Epithelial cell of prostate (primary cell): ENCODE measurements at regions not wholly inside any gene's neighbourhood (a gene's known extent, or its start where the extent isn't known, plus 50 kb on each side); places are given as distances from the start of the nearest gene placed in this dataset.

Experiments used
- DNase-seq: peaks from one replicate; pipeline ENCODE4 v3.0.0-alpha.2; 2011; ENCODE audit warnings: low read depth, low spot score
- H3K27ac ChIP-seq: fragments of 450-650 bp; 2 replicates; pipeline ENCODE4 v1.5.1; 2017; ENCODE audit warnings: mild to moderate bottlenecking

- no peak for DNase-seq
- H3K27ac ChIP-seq: no peak overlapping the region
Observed at GRCh38 chr13:110773480-110773879, 60.0 kb downstream of the ING1 start.

- no peak overlapping the region for H3K27ac ChIP-seq
- no peak for DNase-seq
Observed at GRCh38 chr13:110774051-110774450, 60.6 kb downstream of the ING1 start.

GRCh38 chr13:110774490-110774889 lies 61.0 kb downstream of the ING1 start:
- no peak for DNase-seq
- no peak overlapping the region for H3K27ac ChIP-seq

DNA sequence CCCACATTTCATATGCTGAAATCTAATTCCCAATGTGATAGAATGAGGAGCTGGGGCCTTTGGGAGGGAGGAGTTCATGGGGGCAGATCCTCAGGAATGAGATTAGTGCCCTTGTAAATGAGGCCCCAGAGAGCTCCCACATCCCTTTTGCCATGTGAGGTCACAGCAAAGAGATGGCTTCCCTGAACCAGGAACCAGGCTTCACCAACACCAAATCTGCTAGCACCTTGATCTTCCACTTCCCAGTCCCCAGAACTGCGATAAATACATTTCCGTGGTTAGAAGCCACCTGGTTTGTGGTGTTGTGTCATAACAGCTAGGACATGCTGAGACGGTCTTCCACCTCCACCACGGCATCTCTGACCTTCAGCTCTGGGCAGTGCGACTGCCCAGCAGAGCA lies 62.1 kb downstream of the ING1 start:
- no peak overlapping the region for H3K27ac ChIP-seq
- no peak for DNase-seq

DNA sequence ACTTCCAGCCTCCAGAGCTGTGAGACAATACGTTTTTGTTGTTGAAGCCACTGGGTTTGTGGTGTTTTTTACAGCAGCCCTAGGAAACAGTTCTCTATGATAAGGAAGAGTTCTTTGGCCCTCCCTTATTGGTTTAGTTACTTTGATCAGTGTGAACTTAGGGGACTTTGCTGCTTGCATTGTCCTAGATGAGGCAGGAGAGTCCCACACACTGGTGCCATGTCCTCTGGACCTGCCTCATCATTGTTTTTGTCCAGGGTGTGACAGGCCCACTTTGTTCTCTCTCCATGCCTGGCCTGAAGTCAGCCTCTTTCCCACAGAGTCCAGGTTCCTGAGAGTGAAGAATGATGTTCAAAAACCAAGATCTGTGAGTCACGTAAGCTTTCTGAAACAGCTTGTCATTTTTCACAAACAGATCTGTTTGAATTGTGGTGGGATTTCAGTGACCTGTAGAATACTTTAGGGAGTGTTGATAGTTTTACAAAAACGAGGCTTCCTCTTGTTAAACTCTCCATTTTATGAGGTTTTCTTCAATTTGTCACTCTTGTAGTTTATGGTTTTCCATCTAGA lies 63.8 kb downstream of the ING1 start:
- no peak overlapping the region for H3K27ac ChIP-seq
- no peak for DNase-seq

GRCh38 chr13:110779022-110779421 lies 65.5 kb downstream of the ING1 start:
- no peak overlapping the region for H3K27ac ChIP-seq
- DNase-seq: no peak

GRCh38 chr13:110780422-110780821 lies 66.9 kb downstream of the ING1 start:
- no peak overlapping the region for H3K27ac ChIP-seq
- no peak for DNase-seq

- no peak overlapping the region for H3K27ac ChIP-seq
- no peak for DNase-seq
Observed at GRCh38 chr13:110782185-110782584, 68.7 kb downstream of the ING1 start.

GRCh38 chr13:110784704-110785103 lies 71.2 kb downstream of the ING1 start:
- no peak overlapping the region for H3K27ac ChIP-seq
- no peak for DNase-seq

DNA sequence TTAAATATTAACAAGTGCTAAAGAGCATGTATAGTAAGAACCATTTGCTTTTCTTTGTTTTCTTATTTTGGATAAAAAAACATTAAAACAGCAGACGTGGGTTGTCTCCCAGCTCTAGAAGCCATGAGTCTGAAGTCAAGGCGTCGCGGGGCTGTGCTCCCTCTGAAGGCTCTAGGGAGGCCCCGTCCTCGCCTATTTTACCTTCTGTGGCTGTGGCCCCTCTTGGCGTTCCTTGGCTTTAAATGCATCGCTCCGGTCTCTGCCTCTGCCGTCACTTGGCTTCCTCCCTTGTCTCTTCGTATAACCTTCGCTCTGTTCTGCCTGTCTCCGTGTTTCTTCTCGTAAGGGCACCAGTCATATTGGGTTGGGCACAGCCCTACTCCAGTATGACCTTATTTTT lies 75.3 kb downstream of the ING1 start:
- H3K27ac ChIP-seq: no peak overlapping the region
- DNase-seq: no peak

GRCh38 chr13:110789871-110790270 lies 76.4 kb downstream of the ING1 start:
- DNase-seq: no peak
- H3K27ac ChIP-seq: no peak overlapping the region

- H3K27ac ChIP-seq: no peak overlapping the region
- DNase-seq: no peak
Observed at GRCh38 chr13:110790371-110790770, 76.9 kb downstream of the ING1 start.

- DNase-seq: no peak
- H3K27ac ChIP-seq: no peak overlapping the region
Observed at GRCh38 chr13:110794209-110794608, 80.7 kb downstream of the ING1 start.

- H3K27ac ChIP-seq: no peak overlapping the region
- no peak for DNase-seq
Observed at GRCh38 chr13:110797230-110797877, 83.9 kb downstream of the ING1 start.

DNA sequence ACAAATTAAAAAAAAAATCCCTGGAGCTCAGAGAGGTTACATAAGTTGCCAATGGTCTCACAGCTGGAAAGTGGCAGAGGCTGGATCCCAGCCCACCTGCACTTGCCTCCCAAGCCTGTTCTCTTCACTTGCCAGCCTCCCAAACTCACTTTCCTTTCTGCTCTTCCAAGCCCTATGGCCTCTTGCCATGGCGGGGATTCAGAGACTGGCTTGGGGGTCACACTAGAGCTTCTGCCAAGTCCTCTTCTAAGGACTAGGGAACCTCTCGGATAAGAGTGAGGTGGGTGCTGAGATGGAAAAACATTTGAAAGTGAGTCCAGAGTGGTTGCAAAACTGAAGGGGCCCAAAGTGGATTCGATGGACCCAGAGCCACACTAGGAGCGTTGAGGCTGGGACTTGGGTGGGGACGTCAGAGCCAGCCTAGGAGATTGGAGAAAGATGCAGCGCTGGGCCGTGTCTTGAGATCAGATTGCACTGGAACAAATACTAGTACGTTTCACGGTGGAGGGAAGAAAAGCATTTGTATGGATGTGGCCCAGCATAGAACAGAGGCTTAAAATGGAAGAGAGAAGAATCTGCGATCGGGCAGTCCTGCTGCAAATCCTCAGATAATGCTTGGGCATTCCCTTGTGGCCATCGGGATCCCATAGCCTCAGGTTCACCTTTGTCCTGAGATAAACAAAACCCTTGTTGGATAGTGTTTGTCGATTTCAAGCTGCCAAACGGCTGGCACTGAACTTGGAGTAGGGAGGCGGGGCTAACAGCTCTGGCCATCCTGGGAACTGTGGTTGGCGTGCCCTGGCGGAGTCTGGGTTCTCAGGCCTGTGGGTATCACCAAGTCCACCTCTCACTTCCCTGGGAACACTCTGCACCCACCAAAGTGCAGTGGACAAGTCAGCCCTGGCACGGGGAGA lies 84.8 kb downstream of the ING1 start:
- no peak for DNase-seq
- no peak overlapping the region for H3K27ac ChIP-seq

- H3K27ac ChIP-seq: no peak overlapping the region
- DNase-seq: no peak
Observed at GRCh38 chr13:110799246-110800236, 86.0 kb downstream of the ING1 start.

DNA sequence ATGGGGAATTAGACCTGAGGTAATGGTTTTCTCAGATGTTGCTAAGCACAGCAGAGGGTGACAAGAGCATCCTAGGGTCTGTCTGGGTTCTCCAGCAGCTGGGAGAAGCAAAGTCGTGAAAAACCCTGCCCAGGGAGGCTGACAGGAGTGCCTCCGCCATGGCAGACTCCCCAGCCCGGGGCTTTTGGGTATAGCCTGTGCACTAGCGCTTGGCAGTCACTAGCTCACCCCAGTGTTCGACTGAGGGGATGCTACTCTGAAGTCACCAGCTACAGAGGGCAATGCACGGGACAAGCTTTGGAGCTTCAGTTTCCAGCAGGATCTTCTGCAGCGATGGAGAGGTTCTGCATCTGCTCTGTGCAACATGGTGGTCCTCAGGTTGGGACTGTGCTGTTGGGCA lies 87.5 kb downstream of the ING1 start:
- no peak overlapping the region for H3K27ac ChIP-seq
- DNase-seq: no peak

- H3K27ac ChIP-seq: no peak overlapping the region
- no peak for DNase-seq
Observed at GRCh38 chr13:110802260-110802659, 88.8 kb downstream of the ING1 start.

DNA sequence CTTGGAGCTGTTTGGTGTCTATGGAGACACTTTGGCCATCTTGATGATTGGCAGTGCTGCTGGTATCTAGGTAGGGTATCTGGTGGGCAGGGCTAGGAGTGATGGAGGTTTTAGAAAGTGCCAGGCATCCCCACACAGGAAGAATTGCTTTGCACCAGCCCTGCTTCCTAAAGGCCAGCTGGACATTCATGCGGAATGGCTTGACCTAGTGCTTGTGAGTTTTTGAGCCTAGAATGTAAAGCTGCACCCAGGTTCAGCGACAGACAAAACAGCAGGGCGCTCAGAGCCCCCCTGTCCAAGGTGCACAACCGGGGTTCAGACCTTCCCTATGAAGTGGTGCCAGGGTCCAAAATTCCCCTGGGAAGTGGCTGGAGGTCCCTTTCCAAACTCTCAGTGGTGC lies 93.1 kb downstream of the ING1 start:
- DNase-seq: no peak
- no peak overlapping the region for H3K27ac ChIP-seq

DNA sequence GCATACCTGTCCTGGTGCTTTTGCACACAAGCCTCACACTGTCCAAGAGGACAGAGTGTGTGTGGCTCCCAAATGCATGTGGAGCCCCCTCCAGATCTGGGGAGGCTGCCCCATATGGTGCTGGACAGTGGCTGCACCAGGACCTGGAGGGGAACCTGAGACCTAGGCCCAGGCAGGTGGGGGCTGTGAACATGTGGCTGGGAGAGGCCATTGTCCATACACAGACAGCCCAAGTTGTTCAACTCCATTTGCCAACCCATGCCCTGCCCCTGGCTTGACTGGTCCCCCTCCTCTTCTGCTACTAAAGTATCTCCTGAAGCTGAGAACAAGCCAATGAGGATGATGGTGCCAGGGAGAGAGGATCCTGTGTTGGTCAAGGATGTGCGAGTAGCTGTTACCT lies 94.0 kb downstream of the ING1 start:
- H3K27ac ChIP-seq: no peak overlapping the region
- no peak for DNase-seq
